Left ventricle myocardium inferior (tissue), 1 donor: ENCODE measurements at regions not wholly inside any gene's neighbourhood (a gene's known extent, or its start where the extent isn't known, plus 50 kb on each side); places are given as distances from the start of the nearest gene placed in this dataset.

Experiments used
- DNase-seq: peaks from one replicate; pipeline ENCODE4 v3.0.0-alpha.2; 2020
- H3K27ac ChIP-seq: fragments of 200-600 bp; replicated peaks from 2 replicates; pipeline ENCODE4 v1.8.0; 2021
- H3K27me3 ChIP-seq: fragments of 200-600 bp; 2 replicates; pipeline ENCODE4 v1.8.0; 2021; ENCODE audit warnings: low read depth
- H3K36me3 ChIP-seq: fragments of 200-600 bp; 2 replicates; pipeline ENCODE4 v1.8.0; 2021
- H3K4me1 ChIP-seq: fragments of 200-600 bp; 2 replicates; pipeline ENCODE4 v1.8.0; 2021
- H3K4me3 ChIP-seq: fragments of 200-600 bp; 2 replicates; pipeline ENCODE4 v1.8.0; 2021; ENCODE audit warnings: mild to moderate bottlenecking, moderate library complexity
- H3K9me3 ChIP-seq: fragments of 200-600 bp; replicated peaks from 2 replicates; pipeline ENCODE4 v1.8.0; 2021
- intact Hi-C: fragments of 100-400 bp; cut with micrococcal nuclease; formaldehyde crosslinking; loops from one replicate; pipeline ENCODE4 v1.11.0; 2022
- TF ChIP-seq, protein P1 (sequence below): fragments of 200-600 bp; IDR thresholded peaks from 2 replicates; pipeline ENCODE4 v1.8.0; 2021; ENCODE audit warnings: antibody characterized with exemption, mild to moderate bottlenecking, borderline replicate concordance
- donor health status: DM: no; HTN: yes; CAD: no; lungs with severe emphysema.

DNA sequence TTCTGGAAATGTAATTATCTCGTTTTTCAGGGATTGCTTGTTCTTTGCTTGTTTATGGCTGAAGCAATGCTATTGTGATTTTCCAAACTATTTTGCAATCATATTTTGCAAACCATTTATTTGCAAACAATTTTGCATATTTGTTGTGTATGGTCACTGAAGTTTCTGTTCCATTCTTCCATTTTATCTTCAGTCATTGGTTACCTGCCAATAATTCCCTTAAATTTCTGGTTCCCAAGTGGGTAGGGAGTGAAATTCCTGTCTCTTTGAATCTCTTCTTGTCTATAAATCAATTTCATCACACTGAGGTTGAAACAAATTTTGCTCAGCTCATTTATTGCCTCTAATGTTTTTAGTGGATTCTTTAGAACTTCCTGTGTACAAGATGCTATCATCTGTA, 401.7 kb upstream of the VWC2 start:
- TF ChIP-seq, protein P1, sequence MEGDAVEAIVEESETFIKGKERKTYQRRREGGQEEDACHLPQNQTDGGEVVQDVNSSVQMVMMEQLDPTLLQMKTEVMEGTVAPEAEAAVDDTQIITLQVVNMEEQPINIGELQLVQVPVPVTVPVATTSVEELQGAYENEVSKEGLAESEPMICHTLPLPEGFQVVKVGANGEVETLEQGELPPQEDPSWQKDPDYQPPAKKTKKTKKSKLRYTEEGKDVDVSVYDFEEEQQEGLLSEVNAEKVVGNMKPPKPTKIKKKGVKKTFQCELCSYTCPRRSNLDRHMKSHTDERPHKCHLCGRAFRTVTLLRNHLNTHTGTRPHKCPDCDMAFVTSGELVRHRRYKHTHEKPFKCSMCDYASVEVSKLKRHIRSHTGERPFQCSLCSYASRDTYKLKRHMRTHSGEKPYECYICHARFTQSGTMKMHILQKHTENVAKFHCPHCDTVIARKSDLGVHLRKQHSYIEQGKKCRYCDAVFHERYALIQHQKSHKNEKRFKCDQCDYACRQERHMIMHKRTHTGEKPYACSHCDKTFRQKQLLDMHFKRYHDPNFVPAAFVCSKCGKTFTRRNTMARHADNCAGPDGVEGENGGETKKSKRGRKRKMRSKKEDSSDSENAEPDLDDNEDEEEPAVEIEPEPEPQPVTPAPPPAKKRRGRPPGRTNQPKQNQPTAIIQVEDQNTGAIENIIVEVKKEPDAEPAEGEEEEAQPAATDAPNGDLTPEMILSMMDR: no peak
- Histone ChIP-seq H3K27me3 (no peaks in the 10 kb centered on the region), H3K4me3 (no peak overlapping the region), H3K9me3 (no peaks in the 10 kb centered on the region), H3K27ac (no peak overlapping the region), H3K4me1 (no peaks in the 10 kb centered on the region), H3K36me3 (no peaks in the 10 kb centered on the region)
- intact Hi-C loops: no loop called here
- DNase-seq: no peak

DNA sequence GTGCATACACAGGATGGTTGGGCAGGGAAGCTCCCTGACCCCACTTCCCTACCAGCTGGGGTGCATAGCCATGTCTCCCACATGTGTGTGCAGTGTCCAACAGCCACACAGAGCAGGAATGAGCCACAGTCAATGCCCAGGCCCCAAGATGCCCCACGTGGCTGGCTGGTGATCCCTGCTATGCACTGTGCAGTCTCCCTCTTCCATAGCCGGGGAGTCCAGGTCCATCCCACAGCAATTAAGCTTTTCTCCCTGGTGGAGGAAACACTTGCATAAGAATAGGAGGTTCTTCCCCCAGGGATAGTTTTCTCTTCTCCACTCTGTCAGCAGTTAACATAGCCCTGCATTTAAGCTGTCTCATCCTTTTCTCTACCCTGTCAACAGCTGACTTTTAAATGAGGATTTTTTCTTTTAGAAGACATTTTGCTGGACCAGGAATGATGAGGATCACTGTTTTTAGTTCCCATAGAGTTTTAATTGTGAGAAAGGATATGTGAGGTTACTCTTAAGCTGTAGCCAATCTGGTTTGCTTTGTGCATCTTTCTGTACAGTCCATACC, 396.5 kb upstream of the VWC2 start:
- Histone ChIP-seq H3K4me1 (no peaks in the 10 kb centered on the region), H3K9me3 (peaks cover 39% of the 10 kb centered on the region), H3K27me3 (no peaks in the 10 kb centered on the region), H3K4me3 (no peak overlapping the region), H3K27ac (no peak overlapping the region), H3K36me3 (no peaks in the 10 kb centered on the region)
- TF ChIP-seq, protein P1: no peak
- intact Hi-C loops: no loop called here
- DNase-seq: no peak

DNA sequence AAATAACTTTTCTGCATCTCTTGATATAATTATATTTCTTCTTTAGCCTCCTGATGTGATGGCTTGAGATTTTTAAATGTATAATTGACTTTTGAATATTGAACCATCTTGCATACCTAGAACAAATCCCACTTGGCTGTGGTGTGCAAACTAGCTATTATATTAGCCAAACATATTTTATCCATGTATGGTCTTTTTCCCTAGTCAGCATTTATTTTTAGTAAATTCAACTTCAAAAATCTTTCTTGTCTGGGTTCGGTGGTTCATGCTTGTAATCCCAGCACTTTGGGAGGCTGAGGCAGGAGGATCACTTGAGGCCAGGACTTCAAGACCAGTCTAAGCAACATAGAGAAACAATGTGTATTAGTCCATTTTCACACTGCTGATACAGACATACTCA, 386.6 kb upstream of the VWC2 start:
- no peaks in the 10 kb centered on the region for H3K4me1 ChIP-seq
- no peak overlapping the region for H3K4me3 ChIP-seq
- H3K27me3 ChIP-seq: no peaks in the 10 kb centered on the region
- H3K9me3 ChIP-seq: no peaks in the 10 kb centered on the region
- no peak for DNase-seq
- intact Hi-C loops: no loop called here
- TF ChIP-seq, protein P1: no peak
- no peak overlapping the region for H3K27ac ChIP-seq
- no peaks in the 10 kb centered on the region for H3K36me3 ChIP-seq

DNA sequence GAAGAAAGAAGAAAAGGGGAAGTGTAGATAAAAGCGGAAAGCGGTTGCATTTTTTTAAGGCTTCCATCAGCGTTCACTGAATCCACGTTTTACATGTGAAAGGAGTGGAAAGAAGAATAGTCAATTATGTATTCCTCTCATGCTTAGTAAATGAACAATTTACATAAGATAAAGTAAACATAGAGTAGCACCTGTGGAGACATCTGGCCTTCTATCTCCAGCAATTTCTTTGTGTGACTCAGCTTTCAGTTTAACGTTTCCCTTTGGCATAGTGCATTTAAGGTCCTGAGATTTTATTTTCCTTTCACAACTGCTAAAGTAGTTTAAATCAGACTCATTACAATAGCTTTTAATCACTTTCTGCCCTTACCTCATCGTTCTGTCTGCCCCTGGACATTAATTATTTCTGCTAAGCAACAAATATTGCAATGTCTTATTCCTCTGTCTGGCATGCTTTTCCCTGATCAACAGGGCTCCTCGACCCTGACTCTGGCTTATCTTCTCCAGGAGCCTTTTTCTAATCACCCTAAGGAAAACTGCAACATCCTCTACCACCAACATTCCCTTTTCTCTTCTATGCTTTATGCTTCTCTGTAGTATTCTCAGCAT, 383.5 kb upstream of the VWC2 start:
- DNase-seq: no peak
- TF ChIP-seq, protein P1: no peak
- intact Hi-C loops: no loop called here
- Histone ChIP-seq H3K4me1 (no peaks in the 10 kb centered on the region), H3K27ac (no peak overlapping the region), H3K36me3 (no peaks in the 10 kb centered on the region), H3K4me3 (no peak overlapping the region), H3K27me3 (no peaks in the 10 kb centered on the region), H3K9me3 (no peaks in the 10 kb centered on the region)

DNA sequence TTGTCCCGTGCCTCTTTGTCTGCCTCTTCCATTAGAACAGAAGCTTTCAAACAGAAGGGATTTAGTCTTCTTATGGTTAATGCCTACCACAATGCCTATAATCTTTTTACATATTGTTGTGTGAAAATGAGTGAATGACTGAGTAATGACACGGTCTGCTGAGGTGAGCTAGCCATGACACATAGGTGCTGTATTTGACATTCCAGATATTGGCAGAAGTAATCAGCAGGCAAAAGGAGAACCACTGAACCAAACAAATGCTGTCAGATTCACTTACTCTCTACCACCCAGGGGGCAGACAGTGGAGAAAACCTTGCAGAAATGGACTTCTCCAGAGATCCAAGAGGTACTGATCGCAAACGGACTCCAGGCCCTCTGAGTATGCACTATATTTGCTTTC, 377.2 kb upstream of the VWC2 start:
- Histone ChIP-seq H3K27ac (no peak overlapping the region), H3K4me3 (no peak overlapping the region), H3K4me1 (no peaks in the 10 kb centered on the region), H3K9me3 (no peaks in the 10 kb centered on the region), H3K36me3 (no peaks in the 10 kb centered on the region), H3K27me3 (no peaks in the 10 kb centered on the region)
- TF ChIP-seq, protein P1: no peak
- intact Hi-C loops: no loop called here
- DNase-seq: no peak
